Activated B cell treated with CpG ODN at 0.5 μM for 24 hours (primary cell): ENCODE measurements at regions not wholly inside any gene's neighbourhood (a gene's known extent, or its start where the extent isn't known, plus 50 kb on each side); places are given as distances from the start of the nearest gene placed in this dataset.

Source experiments
- ATAC-seq: fragments of 200-7000 bp; cut with Tn5 transposase; one replicate; pipeline ENCODE4 v1.10.0; 2021; ENCODE audit warnings: low read depth, mild to moderate bottlenecking, moderate library complexity
- CTCF ChIA-PET: fragments of 350-600 bp; sonication (Branson Sonifier 250); formaldehyde crosslinking; loops from one replicate; lab custom pipeline; 2021; ENCODE audit warnings: antibody characterized with exemption; lab: Charles Lee
- POLR2A ChIA-PET: fragments of 350-600 bp; sonication (Branson Sonifier 250); formaldehyde crosslinking; loops from one replicate; lab custom pipeline; 2021; ENCODE audit warnings: antibody characterized with exemption; lab: Charles Lee
- DNase-seq: peaks from one replicate; pipeline ENCODE4 v3.0.0; 2022
- H3K27ac Mint-ChIP-seq: one replicate; pipeline ENCODE4 v1.8.0; 2020; ENCODE audit warnings: mixed read lengths
- H3K27me3 Mint-ChIP-seq: one replicate; pipeline ENCODE4 v1.8.0; 2021; ENCODE audit warnings: mixed read lengths
- H3K36me3 Mint-ChIP-seq: one replicate; pipeline ENCODE4 v1.8.0; 2021; ENCODE audit warnings: low read depth, mixed read lengths
- H3K4me1 Mint-ChIP-seq: one replicate; pipeline ENCODE4 v1.8.0; 2021; ENCODE audit warnings: mixed read lengths
- H3K4me3 Mint-ChIP-seq: one replicate; pipeline ENCODE4 v1.8.0; 2020; ENCODE audit warnings: mild to moderate bottlenecking, mixed read lengths
- H3K9me3 Mint-ChIP-seq: one replicate; pipeline ENCODE4 v1.8.0; 2020; ENCODE audit warnings: mixed read lengths
- CTCF ChIP-seq: fragments of 200-600 bp; IDR thresholded peaks from one replicate; pipeline ENCODE4 v1.8.0; 2022; ENCODE audit warnings: antibody characterized with exemption, mild to moderate bottlenecking
- intact Hi-C: fragments of 100-400 bp; cut with micrococcal nuclease; formaldehyde crosslinking; loops from one replicate; pipeline ENCODE4 v1.15.1; 2024

GRCh38 chr3:6251612-6252400 lies 609.1 kb upstream of the GRM7 start:
- ATAC-seq = no peak
- Mint-ChIP-seq H3K4me3 (no peak overlapping the region), H3K27ac (peak overlapping the region; percentile 5), H3K9me3 (peaks cover 2% of the 10 kb centered on the region), H3K27me3 (no peaks in the 10 kb centered on the region), H3K36me3 (no peaks in the 10 kb centered on the region), H3K4me1 (peaks cover 44% of the 10 kb centered on the region)
- intact Hi-C loops = no loop called here
- CTCF ChIA-PET = no interaction called here
- POLR2A ChIA-PET = no interaction called here
- DNase-seq = no peak
- no peak for TF ChIP-seq CTCF

DNA sequence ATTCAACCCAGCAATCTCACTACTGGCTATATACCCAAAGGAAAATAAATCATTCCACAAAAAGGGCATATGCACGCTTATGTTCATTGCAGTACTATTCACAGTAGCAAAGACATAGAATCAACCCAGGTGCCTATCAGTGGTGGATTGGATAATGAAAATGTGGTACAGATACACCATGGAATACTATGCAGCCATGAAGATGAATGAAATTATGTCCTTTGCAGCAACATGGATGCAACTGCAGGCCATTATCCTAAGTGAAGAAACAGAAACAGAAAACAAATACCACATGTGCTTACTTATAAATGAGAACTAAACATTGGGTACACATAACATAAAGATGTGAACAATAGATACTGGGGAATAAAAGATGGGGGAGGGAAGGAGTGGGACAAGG lies 606.4 kb upstream of the GRM7 start:
- POLR2A ChIA-PET = no interaction called here
- TF ChIP-seq CTCF = no peak
- ATAC-seq (no peak), DNase-seq (no peak)
- Mint-ChIP-seq H3K4me1 (peaks cover 33% of the 10 kb centered on the region), H3K27me3 (no peaks in the 10 kb centered on the region), H3K9me3 (peaks cover 2% of the 10 kb centered on the region), H3K36me3 (no peaks in the 10 kb centered on the region), H3K27ac (no peak overlapping the region), H3K4me3 (no peak overlapping the region)
- CTCF ChIA-PET = no interaction called here
- intact Hi-C loops = no loop called here

DNA sequence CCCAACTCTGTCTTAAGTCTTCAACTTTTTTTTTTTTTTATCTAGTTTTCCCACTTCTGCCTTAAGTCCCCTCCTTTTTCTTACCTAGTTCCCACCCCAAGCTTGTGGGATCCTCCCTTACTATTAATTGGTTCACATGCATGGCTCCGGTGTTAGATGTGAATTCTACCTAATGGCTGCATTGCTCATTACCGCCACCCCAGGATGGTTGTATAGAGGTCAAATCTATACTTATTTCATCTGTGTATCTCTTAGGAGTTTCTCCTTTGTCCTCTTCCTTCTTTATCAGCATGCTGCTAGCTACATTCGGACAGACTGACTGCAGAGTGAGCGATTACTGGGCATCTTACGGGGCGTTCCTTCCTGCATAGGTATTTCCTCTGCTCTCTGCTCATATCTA lies 605.7 kb upstream of the GRM7 start:
- peaks cover 27% of the 10 kb centered on the region for H3K4me1 Mint-ChIP-seq
- no peaks in the 10 kb centered on the region for H3K27me3 Mint-ChIP-seq
- no peak for ATAC-seq
- no peak for DNase-seq
- no peak overlapping the region for H3K4me3 Mint-ChIP-seq
- ChIA-PET CTCF (no interaction called here), POLR2A (no interaction called here)
- TF ChIP-seq CTCF = no peak
- no peaks in the 10 kb centered on the region for H3K36me3 Mint-ChIP-seq
- intact Hi-C loops = no loop called here
- peaks cover 2% of the 10 kb centered on the region for H3K9me3 Mint-ChIP-seq
- H3K27ac Mint-ChIP-seq = no peak overlapping the region

GRCh38 chr3:6260551-6261191 lies 600.2 kb upstream of the GRM7 start:
- Mint-ChIP-seq H3K27me3 (no peaks in the 10 kb centered on the region), H3K4me1 (no peaks in the 10 kb centered on the region), H3K27ac (no peak overlapping the region), H3K36me3 (no peaks in the 10 kb centered on the region), H3K9me3 (no peaks in the 10 kb centered on the region), H3K4me3 (no peak overlapping the region)
- ATAC-seq = no peak
- no peak for TF ChIP-seq CTCF
- intact Hi-C loops = no loop called here
- ChIA-PET POLR2A (no interaction called here), CTCF (no interaction called here)
- DNase-seq = no peak

- TF ChIP-seq CTCF = no peak
- intact Hi-C loops = no loop called here
- H3K4me1 Mint-ChIP-seq = no peaks in the 10 kb centered on the region
Observed at GRCh38 chr3:6262010-6262409, 598.9 kb upstream of the GRM7 start.

More at GRCh38 chr3:6262010-6262409, 598.9 kb upstream of the GRM7 start:
- POLR2A ChIA-PET = no interaction called here
- Mint-ChIP-seq H3K9me3 (no peaks in the 10 kb centered on the region), H3K4me3 (no peak overlapping the region), H3K27me3 (no peaks in the 10 kb centered on the region), H3K27ac (no peak overlapping the region), H3K36me3 (no peaks in the 10 kb centered on the region)
- CTCF ChIA-PET = no interaction called here
- ATAC-seq (no peak), DNase-seq (no peak)
